Panc1 (cell line): ENCODE measurements at regions not wholly inside any gene's neighbourhood (a gene's known extent, or its start where the extent isn't known, plus 50 kb on each side); places are given as distances from the start of the nearest gene placed in this dataset.

Source experiments
- CTCF ChIP-seq: fragments of 450-650 bp; IDR thresholded peaks from 2 replicates; pipeline ENCODE4 v1.5.1; 2017; ENCODE audit warnings: mild to moderate bottlenecking
- POLR2AphosphoS5 ChIP-seq: IDR thresholded peaks from 2 replicates; pipeline ENCODE4 v1.6.1; 2012; ENCODE audit warnings: mild to moderate bottlenecking, low read depth, low read length, moderate library complexity
- TCF7L2 ChIP-seq: IDR thresholded peaks from 2 replicates; pipeline ENCODE4 v1.6.1; 2011; ENCODE audit warnings: mild to moderate bottlenecking, low read depth, low read length, inconsistent platforms

- TF ChIP-seq CTCF (no peak), TCF7L2 (no peak), POLR2AphosphoS5 (no peak)
These were observed 226.5 kb upstream of the ZBED5 start for GRCh38 chr11:11084337-11084736.
